CD4-positive, alpha-beta T cell treated with Interleukin-2 at 100 ng/mL for 4 hours (primary cell): ENCODE measurements at regions not wholly inside any gene's neighbourhood (a gene's known extent, or its start where the extent isn't known, plus 50 kb on each side); places are given as distances from the start of the nearest gene placed in this dataset.
A peak's percentile ranks its signal among the peaks of the same experiment; 100 is the strongest.

Source experiments
- DNase-seq: peaks from one replicate; pipeline ENCODE4 v3.0.0-alpha.2; 2020; ENCODE audit warnings: low spot score

DNA sequence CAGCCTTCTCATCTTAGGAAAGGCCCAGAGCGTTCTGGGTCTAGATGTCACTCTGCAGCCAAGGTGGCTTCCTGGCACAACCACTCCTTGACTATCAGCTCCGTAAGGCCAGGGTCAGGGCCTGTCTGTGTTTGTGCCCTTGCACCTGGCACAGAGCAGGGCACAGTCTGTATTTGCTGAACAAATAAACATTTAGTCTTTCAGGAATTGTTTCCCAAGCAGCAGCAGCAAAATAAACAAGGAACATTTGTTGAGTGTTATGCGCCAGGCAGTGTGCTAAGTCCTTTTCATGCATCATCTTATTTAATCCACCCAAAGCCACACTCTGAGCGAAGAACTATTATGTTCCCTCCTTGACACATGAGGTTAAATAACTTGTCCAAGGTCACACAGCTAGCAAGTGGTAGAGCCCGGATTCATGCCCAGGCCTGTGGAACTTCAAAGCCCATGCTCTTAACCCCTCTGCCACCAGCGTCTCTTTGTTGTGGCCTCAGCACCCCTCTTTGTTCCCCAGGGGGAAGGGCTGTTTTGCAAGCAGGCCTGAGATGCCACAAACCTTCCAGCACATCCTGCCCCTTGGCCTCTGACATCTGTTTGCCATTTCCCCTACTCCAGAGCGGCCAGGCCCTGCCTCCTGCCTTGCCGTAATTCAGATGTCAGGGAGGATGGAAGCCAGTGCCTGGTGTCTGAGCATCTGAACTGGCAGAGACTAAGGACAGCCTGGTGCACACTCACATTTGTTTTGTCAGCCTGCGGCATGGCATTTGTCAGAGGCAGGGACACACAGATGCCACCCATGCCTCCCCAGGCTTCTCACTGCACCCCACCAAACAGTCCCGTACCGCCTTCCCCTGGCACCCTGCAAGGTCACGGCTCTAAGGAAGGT, 325.8 kb upstream of the ZMIZ1 start:
- DNase-seq: no peak

- no peak for DNase-seq
Measured at GRCh38 chr10:78744056-78744455, 324.7 kb upstream of the ZMIZ1 start.

- DNase-seq: no peak
Measured at GRCh38 chr10:78744491-78745090, 324.2 kb upstream of the ZMIZ1 start.

- DNase-seq: no peak
Measured at GRCh38 chr10:78745441-78745840, 323.3 kb upstream of the ZMIZ1 start.

- DNase-seq: no peak
Measured at GRCh38 chr10:78746155-78746763, 322.5 kb upstream of the ZMIZ1 start.

DNA sequence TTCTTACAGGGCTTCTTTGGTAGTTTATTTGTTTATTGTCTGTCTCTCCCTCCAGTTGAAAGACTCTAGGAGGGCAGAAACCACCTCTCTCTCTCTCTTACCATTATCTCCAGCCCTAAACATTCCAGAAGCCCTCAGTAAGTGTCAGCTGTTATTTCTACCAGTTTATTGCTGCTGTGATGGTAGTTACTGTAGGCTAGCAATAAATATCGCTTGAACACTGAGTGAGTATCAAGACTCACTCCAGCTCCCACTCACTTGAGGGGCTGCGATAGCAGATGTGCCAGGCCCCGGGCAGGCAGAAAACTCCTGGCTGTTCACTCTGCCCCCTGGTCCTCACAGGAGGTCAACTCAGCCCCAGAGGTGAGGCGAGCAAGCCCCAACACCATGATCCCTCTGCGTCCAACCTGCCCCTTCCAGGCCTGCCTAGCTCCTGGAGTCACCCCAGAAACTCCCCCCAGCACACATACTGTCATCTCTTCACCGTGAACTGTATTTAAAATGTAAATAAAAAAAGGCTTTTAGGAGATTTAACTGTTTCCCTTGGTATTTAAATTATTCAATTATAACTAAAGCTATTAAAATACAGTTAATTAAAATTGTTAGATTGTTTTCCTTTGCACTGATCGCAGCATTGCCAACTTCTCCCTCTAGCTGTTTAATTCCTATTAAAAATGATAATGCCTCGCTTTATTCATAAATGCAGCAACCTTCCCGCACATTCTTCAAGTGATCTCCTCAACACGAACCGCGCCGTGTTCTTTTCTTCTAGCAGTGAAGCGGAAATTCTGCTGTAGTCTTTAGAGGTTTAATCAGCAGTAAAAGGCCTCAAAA, 321.1 kb upstream of the ZMIZ1 start:
- no peak for DNase-seq

- no peak for DNase-seq
Measured at GRCh38 chr10:78748235-78748533, 320.6 kb upstream of the ZMIZ1 start.

DNA sequence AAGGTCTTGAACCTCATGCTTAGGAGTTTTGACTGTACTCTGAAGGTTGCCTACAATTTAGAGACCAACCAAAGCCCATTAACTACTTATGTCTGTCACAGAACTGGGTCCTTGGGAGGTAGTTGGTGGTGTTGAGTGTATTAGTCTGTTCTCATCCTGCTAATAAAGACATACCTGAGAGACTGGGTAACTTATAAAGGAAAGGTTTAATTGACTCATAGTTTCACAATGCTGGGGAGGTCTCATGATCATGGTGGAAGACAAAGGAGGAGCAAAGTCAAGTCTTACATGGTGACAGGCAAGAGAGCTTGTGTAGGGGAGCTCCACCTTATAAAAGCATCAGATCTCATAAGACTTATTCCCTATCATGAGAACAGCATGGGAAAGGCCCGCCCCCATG, 319.6 kb upstream of the ZMIZ1 start:
- no peak for DNase-seq

GRCh38 chr10:78749898-78750297, 318.9 kb upstream of the ZMIZ1 start:
- no peak for DNase-seq

DNA sequence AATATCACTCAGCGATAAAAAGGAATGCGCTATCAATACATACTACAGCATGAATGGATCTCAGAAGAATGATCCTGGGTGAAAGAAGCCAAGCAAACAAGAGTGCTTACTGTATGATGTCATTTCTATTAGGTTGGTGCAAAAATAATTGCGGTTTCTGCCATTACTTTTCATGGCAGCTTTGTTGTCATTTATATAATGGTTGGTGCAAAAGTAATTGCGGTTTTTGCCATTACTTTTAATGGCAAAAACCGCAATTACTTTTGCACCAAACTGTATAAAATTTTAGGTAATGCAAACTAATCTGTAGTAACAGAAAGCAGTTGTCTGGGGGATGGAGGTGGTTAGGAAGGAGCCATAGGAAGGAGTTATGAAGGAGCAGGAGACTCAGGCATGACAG, 318.3 kb upstream of the ZMIZ1 start:
- DNase-seq: no peak

- DNase-seq: no peak
Measured at GRCh38 chr10:78751716-78752115, 317.1 kb upstream of the ZMIZ1 start.

DNA sequence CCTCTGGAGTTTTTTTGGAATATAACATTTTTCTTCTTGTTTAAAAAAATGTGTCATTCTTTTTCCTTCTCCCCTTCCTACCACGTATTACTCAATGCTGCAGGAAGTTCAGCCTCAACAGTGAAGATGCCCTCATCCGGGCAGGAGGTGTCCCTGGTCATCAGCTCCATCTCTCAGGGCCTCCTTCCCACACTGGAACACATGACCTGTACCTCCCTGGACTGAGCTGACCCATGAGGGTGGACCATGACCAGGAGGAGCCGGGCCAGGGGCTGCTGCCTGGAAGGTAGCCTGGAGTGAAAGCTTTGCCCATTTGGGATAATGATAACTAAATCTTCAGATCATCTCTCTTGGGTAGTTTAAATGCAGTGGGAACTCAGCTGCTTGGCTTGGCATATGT, 316.5 kb upstream of the ZMIZ1 start:
- no peak for DNase-seq

GRCh38 chr10:78752708-78753107, 316.1 kb upstream of the ZMIZ1 start:
- DNase-seq: no peak

GRCh38 chr10:78754269-78755062, 314.3 kb upstream of the ZMIZ1 start:
- DNase-seq: no peak

DNA sequence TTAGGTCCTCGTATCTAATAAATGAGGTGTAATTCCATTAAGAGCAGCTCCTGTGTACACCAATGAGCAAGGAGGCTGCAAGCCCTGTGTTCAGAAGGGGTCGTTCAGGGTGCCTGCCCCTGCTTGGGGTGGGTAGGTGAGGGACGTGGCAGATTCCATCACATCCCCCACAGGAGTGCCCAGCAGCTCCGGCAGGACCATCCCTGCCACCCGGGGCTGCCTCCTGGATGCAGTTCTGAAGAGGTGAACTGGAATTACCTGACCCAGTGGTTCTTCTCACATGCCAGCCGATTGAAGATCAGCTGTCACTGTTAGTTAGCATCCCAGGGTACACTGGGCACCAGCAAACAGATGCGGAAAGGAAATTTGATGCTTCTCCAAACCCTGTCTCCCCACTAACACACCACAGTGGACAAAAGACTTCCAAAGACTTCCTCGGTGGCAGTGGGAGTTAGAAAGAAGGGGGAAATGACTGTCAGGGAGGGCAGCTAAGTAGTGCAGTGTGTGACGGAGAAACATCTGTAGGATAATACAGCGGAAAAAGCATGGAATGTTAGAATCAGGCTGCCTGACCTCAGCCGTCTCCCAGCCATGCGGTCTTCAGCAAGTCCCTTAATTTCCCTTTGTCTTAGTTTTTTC, 313.6 kb upstream of the ZMIZ1 start:
- DNase-seq: no peak

DNA sequence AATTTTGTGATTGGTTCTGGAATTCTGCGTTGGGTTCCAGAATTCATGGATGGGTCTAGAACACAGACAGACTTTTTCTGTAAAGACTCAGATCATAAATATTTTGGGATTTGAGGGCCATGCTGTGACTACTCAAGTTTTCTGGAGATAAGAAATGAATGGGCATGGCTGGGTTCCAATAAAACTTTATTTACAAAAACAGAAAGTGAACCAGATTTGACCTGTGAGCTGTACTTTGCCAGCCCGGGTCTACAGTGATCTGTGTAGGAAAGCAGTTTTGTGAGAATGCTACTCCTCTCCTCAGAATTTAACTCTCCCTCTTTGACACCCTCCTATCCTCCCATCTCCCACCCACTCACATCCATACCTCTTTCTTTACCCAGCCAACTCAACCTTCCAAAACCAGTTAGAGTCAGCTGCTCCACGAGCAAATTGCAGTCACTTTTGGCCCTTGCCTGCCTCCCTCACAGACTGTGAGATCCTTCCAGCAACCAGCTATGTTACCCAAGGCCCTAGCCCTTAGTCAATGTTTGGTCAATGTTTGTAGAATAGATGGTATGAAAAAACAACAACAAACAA, 312.8 kb upstream of the ZMIZ1 start:
- no peak for DNase-seq

DNA sequence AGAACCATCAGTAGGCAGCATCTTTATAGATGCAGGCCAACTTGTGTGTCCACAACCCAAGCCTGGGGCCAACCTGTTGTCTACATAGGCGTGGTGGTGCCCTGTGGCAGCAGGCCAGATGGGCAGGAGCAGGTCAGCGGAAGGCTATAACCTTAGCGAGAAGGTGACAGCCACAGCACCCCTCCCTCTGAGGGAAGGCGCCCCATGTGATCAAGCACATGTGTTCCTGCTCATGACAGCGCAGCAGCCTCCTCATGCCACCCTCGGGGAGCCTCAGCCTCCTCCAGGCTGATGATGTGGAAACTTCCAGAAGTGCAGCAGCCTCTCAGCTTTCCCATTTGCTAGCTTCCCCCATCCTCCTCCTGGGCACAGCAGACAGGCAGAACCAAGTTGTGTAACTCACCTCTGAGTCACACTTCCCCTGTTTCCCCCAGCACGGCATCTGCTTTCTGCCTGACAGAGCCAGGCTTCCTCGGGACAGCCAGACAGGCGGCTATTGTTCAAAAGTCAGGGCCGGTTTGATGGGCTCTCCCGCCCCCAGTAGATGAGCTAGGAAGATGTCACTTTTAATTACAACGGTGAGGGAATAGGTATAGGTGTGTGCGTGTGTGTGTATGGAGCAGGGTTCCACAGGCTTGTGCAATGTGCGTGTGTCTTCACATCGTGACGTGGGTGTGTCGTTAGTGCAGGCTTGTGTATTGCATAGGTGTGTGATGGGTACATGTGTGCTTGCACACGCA, 312.0 kb upstream of the ZMIZ1 start:
- peak; percentile 9 for DNase-seq

DNA sequence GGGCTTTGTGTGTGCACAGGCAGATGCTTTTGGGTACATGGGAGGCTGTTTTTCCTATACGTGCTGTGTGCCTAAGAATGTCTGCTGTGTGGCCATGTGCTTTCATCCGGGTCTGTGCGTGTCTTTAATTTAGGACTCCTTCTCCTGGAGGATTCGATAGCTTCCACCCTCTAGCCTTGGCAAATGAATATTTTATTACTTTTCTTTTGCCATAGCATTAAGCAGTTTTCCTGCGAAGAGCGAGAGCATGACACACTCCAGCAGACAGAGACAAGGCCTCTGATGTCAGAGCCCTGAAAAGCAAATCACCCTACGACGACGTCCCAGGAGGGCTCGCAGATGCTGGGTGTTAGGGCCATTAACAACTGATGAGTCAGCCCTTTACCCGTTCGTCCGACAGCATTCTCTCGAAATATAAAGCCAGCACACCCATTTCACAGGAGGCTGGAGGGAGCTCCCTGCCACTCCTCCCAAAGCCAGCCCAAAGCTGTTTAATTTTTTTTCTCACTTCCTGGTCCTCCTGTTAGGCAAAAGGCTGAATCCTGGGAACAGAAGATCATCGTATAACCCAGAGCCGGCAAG, 311.3 kb upstream of the ZMIZ1 start:
- DNase-seq: no peak

- no peak for DNase-seq
Measured at GRCh38 chr10:78758176-78758575, 310.6 kb upstream of the ZMIZ1 start.
